Natural killer cell (primary cell): ENCODE measurements at regions not wholly inside any gene's neighbourhood (a gene's known extent, or its start where the extent isn't known, plus 50 kb on each side); places are given as distances from the start of the nearest gene placed in this dataset.

Experiments used
- ATAC-seq, 3 donors: fragments of 150-1000 bp in 2 of 3; fragments of 200-7000 bp in 1 of 3; cut with Tn5 transposase; 1 replicate in 1 of 3; 2 replicates in 2 of 3; pipeline ENCODE4 v1.10.0; 2021; ENCODE audit warnings: mild to moderate bottlenecking in 2 of 3, moderate library complexity in 2 of 3
- DNase-seq, 2 donors: peaks; one replicate each; pipeline versions ENCODE4 v3.0.0 to v3.0.0-alpha.2; 2013 to 2021; ENCODE audit warnings: mixed read lengths in 1 of 2
- H3K27ac ChIP-seq: one replicate; pipeline ENCODE4 v1.5.1; 2013; ENCODE audit warnings: mild to moderate bottlenecking, low read length
- H3K27me3 ChIP-seq: one replicate; pipeline ENCODE4 v1.6.1; 2013; ENCODE audit warnings: low read length; ENCODE audit not compliant: control insufficient read depth, insufficient read depth
- H3K36me3 ChIP-seq: one replicate; pipeline ENCODE4 v1.6.1; 2013; ENCODE audit warnings: low read length; ENCODE audit not compliant: control insufficient read depth, insufficient read depth
- H3K4me1 ChIP-seq: one replicate; pipeline ENCODE4 v1.6.1; 2013; ENCODE audit warnings: low read length; ENCODE audit not compliant: control insufficient read depth, insufficient read depth
- H3K4me3 ChIP-seq: one replicate; pipeline ENCODE4 v1.5.1; 2013; ENCODE audit warnings: low read length
- H3K9me3 ChIP-seq: one replicate; pipeline ENCODE4 v1.6.1; 2013; ENCODE audit warnings: low read length; ENCODE audit not compliant: control insufficient read depth, insufficient read depth
- H3K27ac Mint-ChIP-seq, 2 donors: one replicate each; pipeline ENCODE4 v1.8.0; 2022; ENCODE audit warnings: mild to moderate bottlenecking in 2 of 2, mixed read lengths in 2 of 2, moderate library complexity in 1 of 2
- H3K27me3 Mint-ChIP-seq, 2 donors: one replicate each; pipeline ENCODE4 v1.8.0; 2022; ENCODE audit warnings: low read depth in 2 of 2, mixed read lengths in 2 of 2
- H3K36me3 Mint-ChIP-seq: one replicate; pipeline ENCODE4 v1.8.0; 2022; ENCODE audit warnings: mixed read lengths
- H3K4me1 Mint-ChIP-seq, 2 donors: one replicate each; pipeline ENCODE4 v1.8.0; 2022; ENCODE audit warnings: mixed read lengths in 2 of 2
- H3K4me3 Mint-ChIP-seq: one replicate; pipeline ENCODE4 v1.8.0; 2022; ENCODE audit warnings: mild to moderate bottlenecking, moderate library complexity, mixed read lengths
- H3K9me3 Mint-ChIP-seq, 2 donors: one replicate each; pipeline ENCODE4 v1.8.0; 2022; ENCODE audit warnings: mixed read lengths in 2 of 2
- WGBS: methylation state at CpG from one replicate; pipeline ENCODE4 v1.1.7; 2013; ENCODE audit warnings: missing lambda C conversion rate; ENCODE audit not compliant: insufficient coverage; 5-methylcytosine and 5-hydroxymethylcytosine counted together
- intact Hi-C: fragments of 100-400 bp; cut with micrococcal nuclease; formaldehyde crosslinking; loops from one replicate; pipeline ENCODE4 v1.14.2; 2022
- TF ChIP-seq, protein P1 (sequence below): fragments of 200-600 bp; IDR thresholded peaks from one replicate; pipeline ENCODE4 v1.8.0; 2022; ENCODE audit warnings: antibody characterized with exemption

GRCh38 chrX:44690129-44690528 lies 147.5 kb upstream of the FUNDC1 start:
- Histone ChIP-seq H3K9me3 (no peaks in the 10 kb centered on the region), H3K27ac (no peak overlapping the region), H3K27me3 (no peaks in the 10 kb centered on the region), H3K4me1 (no peaks in the 10 kb centered on the region), H3K36me3 (no peaks in the 10 kb centered on the region), H3K4me3 (no peak overlapping the region)
- Mint-ChIP-seq H3K27ac (no peak overlapping the region), H3K4me1 (no peaks in the 10 kb centered on the region), H3K4me3 (no peak overlapping the region), H3K36me3 (no peaks in the 10 kb centered on the region), H3K9me3 (no peaks in the 10 kb centered on the region), H3K27me3 (peaks cover 0 to 8% of the 10 kb centered on the region in 2 donors)
- ATAC-seq (no peak), DNase-seq (no peak)
- WGBS = 95% methylated on average over 2 of the region's 2 CpGs
- TF ChIP-seq, protein P1, sequence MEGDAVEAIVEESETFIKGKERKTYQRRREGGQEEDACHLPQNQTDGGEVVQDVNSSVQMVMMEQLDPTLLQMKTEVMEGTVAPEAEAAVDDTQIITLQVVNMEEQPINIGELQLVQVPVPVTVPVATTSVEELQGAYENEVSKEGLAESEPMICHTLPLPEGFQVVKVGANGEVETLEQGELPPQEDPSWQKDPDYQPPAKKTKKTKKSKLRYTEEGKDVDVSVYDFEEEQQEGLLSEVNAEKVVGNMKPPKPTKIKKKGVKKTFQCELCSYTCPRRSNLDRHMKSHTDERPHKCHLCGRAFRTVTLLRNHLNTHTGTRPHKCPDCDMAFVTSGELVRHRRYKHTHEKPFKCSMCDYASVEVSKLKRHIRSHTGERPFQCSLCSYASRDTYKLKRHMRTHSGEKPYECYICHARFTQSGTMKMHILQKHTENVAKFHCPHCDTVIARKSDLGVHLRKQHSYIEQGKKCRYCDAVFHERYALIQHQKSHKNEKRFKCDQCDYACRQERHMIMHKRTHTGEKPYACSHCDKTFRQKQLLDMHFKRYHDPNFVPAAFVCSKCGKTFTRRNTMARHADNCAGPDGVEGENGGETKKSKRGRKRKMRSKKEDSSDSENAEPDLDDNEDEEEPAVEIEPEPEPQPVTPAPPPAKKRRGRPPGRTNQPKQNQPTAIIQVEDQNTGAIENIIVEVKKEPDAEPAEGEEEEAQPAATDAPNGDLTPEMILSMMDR = no peak
- intact Hi-C loops = no loop called here

- TF ChIP-seq, protein P1 = no peak
- no peak overlapping the region for H3K4me3 ChIP-seq
- no peak overlapping the region for H3K27ac ChIP-seq
- no peaks in the 10 kb centered on the region for H3K36me3 ChIP-seq
- no peaks in the 10 kb centered on the region for H3K36me3 Mint-ChIP-seq
- intact Hi-C loops = no loop called here
- DNase-seq (no peak), ATAC-seq (no peak)
- no peaks in the 10 kb centered on the region for H3K4me1 Mint-ChIP-seq
- no peaks in the 10 kb centered on the region for H3K9me3 Mint-ChIP-seq
- no peaks in the 10 kb centered on the region for H3K9me3 ChIP-seq
- no peaks in the 10 kb centered on the region for H3K27me3 ChIP-seq
- 91% methylated on average over 5 of the region's 10 CpGs for WGBS
- H3K4me1 ChIP-seq = no peaks in the 10 kb centered on the region
- H3K27me3 Mint-ChIP-seq = peaks cover 0 to 13% of the 10 kb centered on the region in 2 donors
- H3K27ac Mint-ChIP-seq = no peak overlapping the region
- no peak overlapping the region for H3K4me3 Mint-ChIP-seq
Observed at GRCh38 chrX:44675362-44676024, 132.8 kb upstream of the FUNDC1 start.

DNA sequence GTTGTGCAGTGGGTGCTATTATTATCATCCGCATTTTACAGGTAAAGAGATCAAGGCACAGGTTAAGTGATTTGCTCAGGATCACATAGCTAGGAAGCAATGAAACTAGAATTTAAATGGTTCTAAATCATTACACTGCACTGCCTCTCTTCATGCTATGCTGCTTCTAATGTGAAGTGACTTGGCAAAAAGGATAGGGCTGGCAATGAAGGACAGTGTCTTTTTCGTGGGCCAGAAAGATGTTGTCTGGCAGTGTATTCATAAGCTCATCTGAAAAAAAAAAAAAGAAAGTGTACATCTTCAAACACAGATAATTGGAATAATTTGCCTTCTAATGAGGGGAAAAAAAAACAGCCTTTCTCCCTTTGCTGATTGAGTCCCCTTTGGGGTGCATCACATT lies 132.2 kb upstream of the FUNDC1 start:
- no peak for DNase-seq
- no peaks in the 10 kb centered on the region for H3K36me3 Mint-ChIP-seq
- H3K4me1 ChIP-seq = no peaks in the 10 kb centered on the region
- H3K4me1 Mint-ChIP-seq = no peaks in the 10 kb centered on the region
- no peaks in the 10 kb centered on the region for H3K9me3 ChIP-seq
- H3K27me3 Mint-ChIP-seq = peaks cover 0 to 13% of the 10 kb centered on the region in 2 donors
- no peaks in the 10 kb centered on the region for H3K27me3 ChIP-seq
- H3K4me3 Mint-ChIP-seq = no peak overlapping the region
- no peaks in the 10 kb centered on the region for H3K9me3 Mint-ChIP-seq
- no peak overlapping the region for H3K4me3 ChIP-seq
- intact Hi-C loops = no loop called here
- TF ChIP-seq, protein P1 = no peak
- H3K27ac Mint-ChIP-seq = no peak overlapping the region
- no peaks in the 10 kb centered on the region for H3K36me3 ChIP-seq
- no peak for ATAC-seq
- no peak overlapping the region for H3K27ac ChIP-seq
- 86% methylated on average over 1 of the region's 2 CpGs for WGBS

DNA sequence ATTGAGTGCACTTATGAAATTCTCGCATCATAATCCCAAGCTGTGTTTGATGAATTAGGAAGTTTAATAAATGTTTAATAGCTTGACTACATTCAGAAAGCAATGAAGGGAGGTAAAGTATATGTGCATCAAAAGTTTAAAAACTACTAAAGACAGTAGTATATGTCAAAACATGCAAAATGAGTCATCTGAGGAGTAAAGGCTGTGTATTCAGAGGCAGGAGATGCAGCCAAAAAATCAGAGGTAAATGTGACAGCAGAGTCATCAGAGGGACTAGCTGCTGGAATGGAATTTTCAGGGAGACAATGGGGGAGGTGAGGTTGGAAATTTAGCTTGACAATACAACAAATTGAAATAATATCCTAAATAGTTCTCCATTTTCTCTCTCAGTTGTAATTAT lies 127.0 kb upstream of the FUNDC1 start:
- Mint-ChIP-seq H3K27ac (no peak overlapping the region), H3K36me3 (no peaks in the 10 kb centered on the region), H3K4me1 (no peaks in the 10 kb centered on the region), H3K9me3 (no peaks in the 10 kb centered on the region), H3K4me3 (no peak overlapping the region), H3K27me3 (peaks cover 0 to 41% of the 10 kb centered on the region in 2 donors)
- intact Hi-C loops = no loop called here
- no CpG with 5 or more reads among the region's 1 CpG for WGBS
- TF ChIP-seq, protein P1 = no peak
- H3K4me1 ChIP-seq = no peaks in the 10 kb centered on the region
- no peak overlapping the region for H3K27ac ChIP-seq
- H3K36me3 ChIP-seq = no peaks in the 10 kb centered on the region
- no peak overlapping the region for H3K4me3 ChIP-seq
- ATAC-seq (no peak), DNase-seq (no peak)
- no peaks in the 10 kb centered on the region for H3K27me3 ChIP-seq
- no peaks in the 10 kb centered on the region for H3K9me3 ChIP-seq
